ENCODE measurements at regions not wholly inside any gene's neighbourhood (a gene's known extent, or its start where the extent isn't known, plus 50 kb on each side); places are given as distances from the start of the nearest gene placed in this dataset.

DNA sequence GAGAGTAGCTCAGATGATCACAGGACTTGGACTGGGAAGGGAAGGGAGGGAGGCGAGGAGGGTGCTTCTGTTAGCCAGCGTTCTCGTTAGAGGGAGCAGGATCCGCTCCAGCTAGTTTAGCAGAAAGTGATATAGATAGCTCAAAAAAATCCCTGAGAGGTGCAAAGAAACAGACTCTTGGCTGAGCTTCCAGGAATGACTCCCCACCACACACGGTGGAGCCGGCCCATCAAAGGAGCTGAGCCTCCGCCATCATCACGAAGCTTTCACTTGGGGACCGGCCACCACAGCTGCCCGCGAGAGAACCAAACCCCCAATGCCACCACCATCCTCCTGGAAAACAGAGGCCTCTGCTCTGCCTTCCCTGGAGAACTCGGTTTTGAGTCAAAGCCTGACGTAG, 124.6 kb upstream of the BCL2L14 start:
- Histone ChIP-seq H3K27ac (ENCODE audit: low read depth in 2 of 2, low read length in 1 of 2) (no peak overlapping the region), H3K9me3 (ENCODE audit: control insufficient read depth in 2 of 2, insufficient read depth in 1 of 2, low read depth in 1 of 2, low read length in 1 of 2) (no peaks in the 10 kb centered on the region), H3K4me1 (ENCODE audit: control insufficient read depth in 2 of 2, insufficient read depth in 2 of 2, low read length in 1 of 2) (peaks cover 5 to 10% of the 10 kb centered on the region in 2 donors), H3K36me3 (ENCODE audit: control insufficient read depth in 2 of 2, insufficient read depth in 2 of 2, low read length in 1 of 2) (no peaks in the 10 kb centered on the region), H3K27me3 (ENCODE audit: control insufficient read depth in 1 of 2, insufficient read depth in 2 of 2, low read length in 2 of 2) (no peaks in the 10 kb centered on the region), H3K4me3 (ENCODE audit: low read depth in 1 of 2, low read length in 2 of 2) (no peak overlapping the region)
- WGBS, 2 donors: 94 to 95% methylated on average over 13 of the region's 13 CpGs

DNA sequence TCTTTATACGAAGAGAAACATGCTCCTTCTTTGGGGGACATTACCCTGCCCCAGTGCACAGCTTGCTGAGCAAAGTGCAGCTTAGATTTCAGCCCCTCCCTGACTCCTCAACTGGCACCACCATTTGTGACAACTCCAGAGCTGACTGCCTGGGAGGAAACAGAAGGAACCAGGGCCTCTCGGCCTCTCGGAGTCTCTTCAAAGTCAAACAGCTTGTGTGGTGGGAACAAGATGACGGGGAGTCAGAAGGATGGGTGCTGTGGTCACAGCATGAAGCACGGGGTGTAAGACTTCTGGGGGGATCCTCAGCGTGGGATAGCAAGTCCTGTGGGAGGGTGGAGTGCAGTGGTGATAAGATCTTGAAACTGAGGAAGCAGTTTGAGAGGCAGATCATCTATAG, 123.5 kb upstream of the BCL2L14 start:
- peaks cover 5 to 10% of the 10 kb centered on the region in 2 donors for H3K4me1 ChIP-seq (ENCODE audit: control insufficient read depth in 2 of 2, insufficient read depth in 2 of 2, low read length in 1 of 2)
- H3K36me3 ChIP-seq (ENCODE audit: control insufficient read depth in 2 of 2, insufficient read depth in 2 of 2, low read length in 1 of 2): no peaks in the 10 kb centered on the region
- H3K4me3 ChIP-seq (ENCODE audit: low read depth in 1 of 2, low read length in 2 of 2): no peak overlapping the region
- WGBS, 2 donors: 77 to 80% methylated on average over 6 of the region's 6 CpGs
- no peaks in the 10 kb centered on the region for H3K9me3 ChIP-seq (ENCODE audit: control insufficient read depth in 2 of 2, insufficient read depth in 1 of 2, low read depth in 1 of 2, low read length in 1 of 2)
- H3K27ac ChIP-seq (ENCODE audit: low read depth in 2 of 2, low read length in 1 of 2): no peak overlapping the region
- no peaks in the 10 kb centered on the region for H3K27me3 ChIP-seq (ENCODE audit: control insufficient read depth in 1 of 2, insufficient read depth in 2 of 2, low read length in 2 of 2)

DNA sequence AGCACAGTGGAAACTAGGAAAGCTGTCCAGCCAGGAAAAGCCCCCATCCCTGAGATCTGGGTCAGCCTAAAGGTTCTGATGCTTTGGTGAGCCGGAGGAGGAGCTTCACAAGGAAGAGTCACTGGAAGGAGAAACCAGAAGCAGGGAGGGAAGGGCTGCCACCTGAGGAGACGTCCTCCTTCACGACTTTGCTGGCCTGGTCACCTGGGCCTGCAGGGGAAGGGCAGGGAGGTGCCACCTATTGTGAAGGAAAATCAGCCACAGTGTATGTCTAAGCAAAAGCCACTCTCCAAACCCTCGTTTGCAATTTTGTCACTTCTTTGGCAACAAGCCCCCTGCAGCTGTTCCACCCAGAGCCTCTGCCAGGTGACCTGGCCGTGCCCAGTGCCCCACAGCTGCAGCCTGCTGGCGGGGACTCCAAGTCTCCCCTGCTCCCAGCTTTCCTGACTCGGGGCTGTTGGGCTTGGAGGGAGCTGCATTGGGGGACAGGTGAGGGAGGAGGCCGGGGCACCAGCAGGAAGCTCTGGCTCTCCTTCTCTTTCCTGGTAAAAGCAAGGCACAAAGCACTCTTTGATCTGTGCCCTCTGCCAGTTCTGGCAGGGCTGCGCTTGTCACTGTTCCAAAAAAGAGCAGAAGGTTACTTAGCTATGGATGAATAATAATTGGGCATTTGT, 120.9 kb upstream of the BCL2L14 start:
- 27 to 29% methylated on average over 9 of the region's 9 CpGs for WGBS, 2 donors
- H3K4me3 ChIP-seq (ENCODE audit: low read depth in 1 of 2, low read length in 2 of 2): no peak overlapping the region
- peak overlapping the region in 1 of 2 donors; percentile 26 for H3K27ac ChIP-seq (ENCODE audit: low read depth in 2 of 2, low read length in 1 of 2)

DNA sequence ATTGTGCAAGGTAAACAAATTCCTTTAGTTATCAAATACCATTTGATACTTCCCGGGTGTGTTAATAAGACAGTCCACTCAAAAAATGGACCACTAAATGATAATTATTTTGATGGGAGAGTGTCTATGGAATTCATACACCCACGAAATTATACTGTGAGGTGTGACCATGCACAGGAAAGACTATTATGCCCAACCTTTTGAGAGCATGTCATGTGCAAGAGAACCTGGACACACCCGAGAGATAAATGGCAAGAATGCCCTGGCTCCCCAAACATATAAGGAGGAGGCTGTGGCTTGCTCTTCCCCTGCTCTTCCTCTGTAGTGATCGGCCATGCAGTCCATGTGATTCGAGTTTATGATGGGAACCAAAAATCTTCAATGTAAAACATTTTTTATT, 119.5 kb upstream of the BCL2L14 start:
- Histone ChIP-seq H3K27ac (ENCODE audit: low read depth in 2 of 2, low read length in 1 of 2) (no peak overlapping the region), H3K4me3 (ENCODE audit: low read depth in 1 of 2, low read length in 2 of 2) (no peak overlapping the region), H3K9me3 (ENCODE audit: control insufficient read depth in 2 of 2, insufficient read depth in 1 of 2, low read depth in 1 of 2, low read length in 1 of 2) (no peaks in the 10 kb centered on the region), H3K27me3 (ENCODE audit: control insufficient read depth in 1 of 2, insufficient read depth in 2 of 2, low read length in 2 of 2) (no peaks in the 10 kb centered on the region), H3K4me1 (ENCODE audit: control insufficient read depth in 2 of 2, insufficient read depth in 2 of 2, low read length in 1 of 2) (peaks cover 5 to 10% of the 10 kb centered on the region in 2 donors), H3K36me3 (ENCODE audit: control insufficient read depth in 2 of 2, insufficient read depth in 2 of 2, low read length in 1 of 2) (no peaks in the 10 kb centered on the region)
- WGBS, 2 donors: 64 to 79% methylated on average over 5 of the region's 5 CpGs

More for the DNA sequence above, 120.9 kb upstream of the BCL2L14 start:
- Histone ChIP-seq H3K4me1 (ENCODE audit: control insufficient read depth in 2 of 2, insufficient read depth in 2 of 2, low read length in 1 of 2) (peaks cover 5 to 10% of the 10 kb centered on the region in 2 donors), H3K36me3 (ENCODE audit: control insufficient read depth in 2 of 2, insufficient read depth in 2 of 2, low read length in 1 of 2) (no peaks in the 10 kb centered on the region), H3K9me3 (ENCODE audit: control insufficient read depth in 2 of 2, insufficient read depth in 1 of 2, low read depth in 1 of 2, low read length in 1 of 2) (no peaks in the 10 kb centered on the region), H3K27me3 (ENCODE audit: control insufficient read depth in 1 of 2, insufficient read depth in 2 of 2, low read length in 2 of 2) (no peaks in the 10 kb centered on the region)

DNA sequence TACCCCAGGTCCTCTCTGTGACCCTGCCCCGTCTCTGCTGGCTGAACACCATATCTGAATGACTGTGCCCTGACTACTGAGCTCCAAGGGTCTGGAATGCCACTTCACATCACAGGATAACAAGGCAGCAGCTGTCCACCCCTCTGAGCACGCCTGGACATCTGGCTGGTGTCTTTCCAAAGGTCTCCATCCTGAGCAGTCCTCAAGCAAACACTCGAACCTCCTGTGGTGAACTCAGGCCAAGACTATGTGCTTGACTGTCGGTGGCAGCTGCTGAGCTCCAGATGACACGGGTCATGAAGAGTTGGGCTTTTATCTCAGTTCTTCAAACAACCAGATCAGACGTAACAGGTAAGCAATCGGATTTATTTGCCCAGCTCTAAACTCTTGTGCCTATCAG, 117.2 kb upstream of the BCL2L14 start:
- H3K27me3 ChIP-seq (ENCODE audit: control insufficient read depth in 1 of 2, insufficient read depth in 2 of 2, low read length in 2 of 2): no peaks in the 10 kb centered on the region
- no peaks in the 10 kb centered on the region for H3K36me3 ChIP-seq (ENCODE audit: control insufficient read depth in 2 of 2, insufficient read depth in 2 of 2, low read length in 1 of 2)
- 83 to 88% methylated on average over 7 of the region's 7 CpGs for WGBS, 2 donors

DNA sequence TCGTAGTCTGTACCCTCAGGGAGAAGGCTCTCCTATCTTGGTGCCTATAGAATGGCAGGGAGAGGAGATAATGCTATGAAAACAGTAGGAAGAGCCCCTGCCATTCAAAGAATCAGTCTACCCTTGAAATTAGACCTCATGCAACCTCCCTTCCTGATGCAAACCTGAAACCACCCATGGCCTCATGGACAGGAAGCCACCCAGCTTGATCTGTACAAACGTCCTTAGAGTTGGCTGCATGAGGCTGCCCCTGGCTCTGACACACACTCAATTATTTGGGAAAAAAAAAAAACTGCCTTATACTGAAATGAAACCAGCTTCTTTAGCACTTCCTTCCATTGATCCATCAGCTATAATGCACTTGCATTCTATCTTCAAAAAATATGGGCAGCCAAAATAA, 116.6 kb upstream of the BCL2L14 start:
- Histone ChIP-seq H3K4me3 (ENCODE audit: low read depth in 1 of 2, low read length in 2 of 2) (no peak overlapping the region), H3K27ac (ENCODE audit: low read depth in 2 of 2, low read length in 1 of 2) (no peak overlapping the region), H3K4me1 (ENCODE audit: control insufficient read depth in 2 of 2, insufficient read depth in 2 of 2, low read length in 1 of 2) (peaks cover 3 to 8% of the 10 kb centered on the region in 2 donors), H3K27me3 (ENCODE audit: control insufficient read depth in 1 of 2, insufficient read depth in 2 of 2, low read length in 2 of 2) (no peaks in the 10 kb centered on the region), H3K36me3 (ENCODE audit: control insufficient read depth in 2 of 2, insufficient read depth in 2 of 2, low read length in 1 of 2) (no peaks in the 10 kb centered on the region), H3K9me3 (ENCODE audit: control insufficient read depth in 2 of 2, insufficient read depth in 1 of 2, low read depth in 1 of 2, low read length in 1 of 2) (no peaks in the 10 kb centered on the region)
- WGBS, 2 donors: 66 to 75% methylated on average over 2 of the region's 2 CpGs

More for the DNA sequence above, 117.2 kb upstream of the BCL2L14 start:
- no peak overlapping the region for H3K4me3 ChIP-seq (ENCODE audit: low read depth in 1 of 2, low read length in 2 of 2)
- H3K4me1 ChIP-seq (ENCODE audit: control insufficient read depth in 2 of 2, insufficient read depth in 2 of 2, low read length in 1 of 2): peaks cover 3 to 10% of the 10 kb centered on the region in 2 donors
- H3K9me3 ChIP-seq (ENCODE audit: control insufficient read depth in 2 of 2, insufficient read depth in 1 of 2, low read depth in 1 of 2, low read length in 1 of 2): no peaks in the 10 kb centered on the region
- no peak overlapping the region for H3K27ac ChIP-seq (ENCODE audit: low read depth in 2 of 2, low read length in 1 of 2)

DNA sequence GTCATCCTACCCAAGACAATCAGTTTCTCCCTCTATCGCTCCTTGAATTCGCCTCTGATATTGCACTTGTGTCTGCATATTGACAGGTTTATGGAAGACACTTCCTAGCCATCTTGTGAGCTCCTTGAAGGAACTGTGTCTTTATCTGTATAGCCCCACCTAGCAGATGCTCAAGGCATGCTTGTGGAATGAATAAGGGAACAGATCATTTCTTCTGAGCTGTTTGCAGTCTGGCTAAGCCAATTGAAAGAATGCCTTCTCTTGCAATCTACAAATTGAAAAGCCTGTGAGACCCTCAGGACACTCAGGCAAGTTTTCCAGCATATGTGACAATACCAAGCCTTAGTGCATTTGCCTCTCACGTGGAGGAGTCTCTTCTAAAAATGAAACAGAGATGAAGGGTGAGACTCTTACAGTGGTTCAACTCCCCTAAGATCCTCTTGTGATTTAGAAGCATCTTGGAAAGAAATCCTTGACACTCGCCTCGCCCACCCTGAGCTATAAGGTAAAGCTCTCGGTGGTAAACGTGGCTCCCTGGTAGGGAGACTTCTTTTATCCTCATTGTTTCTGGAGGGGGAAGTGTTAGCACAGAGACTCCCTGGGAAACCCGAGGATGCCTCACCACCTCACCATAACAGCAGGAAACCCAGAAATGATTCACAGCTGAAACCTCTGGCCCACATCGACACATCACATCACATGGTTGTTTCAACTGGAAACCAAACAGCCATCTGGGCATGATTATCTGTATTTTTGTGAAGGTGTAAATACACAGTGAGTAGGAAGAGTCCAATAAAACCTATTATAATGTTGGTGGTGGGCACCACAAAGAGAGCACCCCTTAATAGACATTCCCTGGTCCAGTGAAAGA, 112.3 kb upstream of the BCL2L14 start:
- Histone ChIP-seq H3K27me3 (ENCODE audit: control insufficient read depth in 1 of 2, insufficient read depth in 2 of 2, low read length in 2 of 2) (no peaks in the 10 kb centered on the region), H3K27ac (ENCODE audit: low read depth in 2 of 2, low read length in 1 of 2) (no peak overlapping the region), H3K36me3 (ENCODE audit: control insufficient read depth in 2 of 2, insufficient read depth in 2 of 2, low read length in 1 of 2) (no peaks in the 10 kb centered on the region), H3K9me3 (ENCODE audit: control insufficient read depth in 2 of 2, insufficient read depth in 1 of 2, low read depth in 1 of 2, low read length in 1 of 2) (no peaks in the 10 kb centered on the region), H3K4me1 (ENCODE audit: control insufficient read depth in 2 of 2, insufficient read depth in 2 of 2, low read length in 1 of 2) (no peaks in the 10 kb centered on the region), H3K4me3 (ENCODE audit: low read depth in 1 of 2, low read length in 2 of 2) (no peak overlapping the region)
- WGBS, 2 donors: 72 to 73% methylated on average over 9 of the region's 9 CpGs

DNA sequence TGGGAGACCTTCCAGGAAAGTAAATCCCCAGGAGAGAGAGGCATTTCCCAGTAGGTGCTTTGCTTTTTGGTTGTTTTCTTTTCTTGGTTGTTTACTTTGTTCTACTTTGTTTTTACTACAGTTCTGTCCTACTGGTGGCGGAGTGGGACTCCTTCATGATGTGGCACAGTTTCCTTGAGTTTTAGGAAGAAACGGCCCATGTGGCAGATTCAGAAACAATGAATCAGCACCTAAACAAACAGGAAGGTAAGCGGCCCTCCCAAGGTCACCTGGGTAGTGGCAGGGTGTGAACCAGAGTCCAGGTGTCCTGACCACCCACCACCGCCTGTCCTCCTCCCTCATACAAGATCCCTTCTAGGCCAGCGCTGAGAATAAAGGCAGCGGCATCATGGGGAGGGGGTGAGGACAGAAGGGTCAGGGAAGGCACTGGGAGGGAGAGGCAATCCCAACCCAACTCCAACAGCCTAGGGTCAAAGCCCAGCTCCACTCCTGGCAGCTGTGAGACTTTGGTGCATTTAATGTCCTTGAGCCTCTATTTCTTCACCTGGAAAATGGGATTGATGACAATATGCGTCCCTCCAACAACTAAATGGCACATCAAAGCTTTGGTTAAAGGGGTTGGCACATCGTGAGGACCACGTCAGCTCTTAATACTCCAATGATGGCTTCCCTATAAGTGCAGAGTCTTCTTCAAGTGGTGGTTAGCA, 111.5 kb upstream of the BCL2L14 start:
- Histone ChIP-seq H3K36me3 (ENCODE audit: control insufficient read depth in 2 of 2, insufficient read depth in 2 of 2, low read length in 1 of 2) (no peaks in the 10 kb centered on the region), H3K27me3 (ENCODE audit: control insufficient read depth in 1 of 2, insufficient read depth in 2 of 2, low read length in 2 of 2) (no peaks in the 10 kb centered on the region), H3K9me3 (ENCODE audit: control insufficient read depth in 2 of 2, insufficient read depth in 1 of 2, low read depth in 1 of 2, low read length in 1 of 2) (no peaks in the 10 kb centered on the region), H3K4me3 (ENCODE audit: low read depth in 1 of 2, low read length in 2 of 2) (no peak overlapping the region), H3K4me1 (ENCODE audit: control insufficient read depth in 2 of 2, insufficient read depth in 2 of 2, low read length in 1 of 2) (no peaks in the 10 kb centered on the region), H3K27ac (ENCODE audit: low read depth in 2 of 2, low read length in 1 of 2) (no peak overlapping the region)
- WGBS, 2 donors: 78 to 82% methylated on average over 9 of the region's 9 CpGs

DNA sequence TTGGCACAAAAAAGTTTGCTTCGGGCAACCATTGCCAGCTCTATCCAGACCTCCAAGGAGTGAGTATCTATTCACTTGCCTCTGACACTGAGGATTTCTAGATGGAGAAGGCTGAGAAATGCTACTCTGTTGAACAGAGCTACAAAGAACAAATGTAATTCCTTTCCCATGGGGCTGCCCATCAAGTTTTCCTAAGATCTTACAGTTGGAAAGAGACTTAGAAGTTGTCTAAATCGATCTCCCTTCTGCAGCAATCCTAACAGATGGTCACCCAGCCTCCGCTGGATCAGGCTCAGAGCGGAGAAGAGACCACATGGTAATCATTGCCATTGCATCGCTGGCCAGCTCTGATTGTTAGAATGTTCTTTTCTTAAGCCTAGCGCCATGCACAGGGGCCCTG, 110.1 kb upstream of the BCL2L14 start:
- Histone ChIP-seq H3K9me3 (ENCODE audit: control insufficient read depth in 2 of 2, insufficient read depth in 1 of 2, low read depth in 1 of 2, low read length in 1 of 2) (no peaks in the 10 kb centered on the region), H3K4me1 (ENCODE audit: control insufficient read depth in 2 of 2, insufficient read depth in 2 of 2, low read length in 1 of 2) (no peaks in the 10 kb centered on the region), H3K36me3 (ENCODE audit: control insufficient read depth in 2 of 2, insufficient read depth in 2 of 2, low read length in 1 of 2) (no peaks in the 10 kb centered on the region), H3K27me3 (ENCODE audit: control insufficient read depth in 1 of 2, insufficient read depth in 2 of 2, low read length in 2 of 2) (no peaks in the 10 kb centered on the region), H3K27ac (ENCODE audit: low read depth in 2 of 2, low read length in 1 of 2) (no peak overlapping the region), H3K4me3 (ENCODE audit: low read depth in 1 of 2, low read length in 2 of 2) (no peak overlapping the region)
- 94% methylated on average over 6 of the region's 6 CpGs for WGBS, 2 donors
